HG03520 (cell line): ENCODE measurements at regions not wholly inside any gene's neighbourhood (a gene's known extent, or its start where the extent isn't known, plus 50 kb on each side); places are given as distances from the start of the nearest gene placed in this dataset.

Source experiments
- ATAC-seq: cut with Tn5 transposase; IDR thresholded peaks from one replicate; pipeline ENCODE4 v1.9.1; 2021; ENCODE audit warnings: mild to moderate bottlenecking, moderate library complexity; ENCODE audit not compliant: unreplicated experiment

DNA sequence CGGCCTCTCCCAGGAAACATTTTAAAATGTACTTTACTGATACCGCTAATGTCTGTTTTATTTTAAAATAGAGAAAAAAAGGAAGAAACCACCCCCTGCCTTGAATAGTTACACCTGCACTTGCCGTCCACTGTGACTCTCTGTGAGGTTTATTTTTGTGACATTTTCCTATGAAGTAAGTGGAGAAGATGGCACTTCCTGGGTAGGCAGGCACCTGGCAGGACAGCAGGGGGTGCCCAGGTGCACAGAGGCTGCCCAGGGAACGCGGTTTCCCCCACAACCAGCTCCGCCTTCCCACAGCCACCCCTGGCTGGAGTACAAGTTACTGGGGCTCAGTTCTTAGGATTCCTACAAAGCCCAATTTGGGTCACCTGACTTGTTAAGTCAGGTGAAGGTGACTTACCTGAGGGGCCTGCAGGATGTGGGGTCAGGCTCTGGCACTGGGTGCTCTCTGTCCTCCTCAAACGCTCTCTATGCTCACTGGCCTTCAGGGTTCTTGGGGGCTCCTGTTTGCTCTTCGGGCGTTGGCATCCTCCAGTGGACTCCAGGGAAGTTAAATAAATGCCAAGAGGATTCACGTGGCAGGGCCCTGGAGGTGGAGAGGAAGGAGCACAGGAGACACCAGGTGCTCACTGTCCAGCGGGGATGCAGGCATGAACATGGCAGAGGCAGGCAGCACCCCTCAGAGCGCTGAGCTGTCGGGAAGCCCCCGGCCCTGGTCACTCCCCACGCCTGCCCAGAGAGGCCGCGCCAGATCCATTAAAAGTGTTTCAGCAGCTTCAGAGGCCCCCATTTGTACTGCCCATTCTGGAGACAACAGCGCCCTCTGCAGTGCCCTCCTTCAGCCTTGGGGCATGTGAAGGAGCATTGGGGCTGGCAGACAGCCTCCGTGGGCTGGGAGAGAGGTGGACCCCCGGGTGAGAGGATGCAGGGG, 1021.2 kb downstream of the TBC1D22A start:
- no peak for ATAC-seq

DNA sequence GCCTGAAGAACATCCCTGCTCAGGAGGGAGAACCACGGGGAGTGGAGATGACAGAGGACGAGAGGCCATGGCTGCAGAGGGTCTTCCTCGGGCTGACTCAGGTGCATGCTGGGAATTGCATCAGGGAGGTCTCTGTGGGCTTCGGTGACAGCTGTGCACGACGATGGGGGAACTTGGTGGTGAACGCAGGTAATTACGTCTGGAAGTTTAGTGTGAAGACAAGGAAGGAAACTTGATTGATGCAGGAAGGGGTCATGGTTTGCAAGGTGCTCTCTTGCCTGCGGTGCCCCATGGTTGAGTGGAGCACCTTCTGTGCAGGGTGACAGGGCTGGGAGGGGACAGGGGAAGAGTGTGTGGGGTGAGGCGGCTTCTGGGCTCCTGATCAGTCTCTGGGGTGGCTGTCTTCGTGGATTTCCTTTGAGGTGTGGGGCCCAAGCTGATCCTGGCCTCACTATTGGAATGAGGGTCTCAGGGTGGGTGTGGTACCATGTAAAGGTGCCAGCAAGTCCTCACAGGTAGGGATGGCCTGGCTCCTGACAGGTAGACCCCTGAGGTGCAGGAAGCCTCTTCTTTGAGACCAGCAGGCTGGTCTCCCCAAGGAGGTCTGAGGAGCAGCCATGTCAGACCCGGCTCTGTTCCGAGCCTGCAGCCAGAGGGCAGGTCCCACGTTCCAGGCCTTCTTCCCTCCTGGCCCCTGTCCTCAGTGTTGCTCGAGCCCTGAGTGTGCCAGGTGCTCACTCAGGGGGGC, 1020.1 kb downstream of the TBC1D22A start:
- ATAC-seq, result no peak

DNA sequence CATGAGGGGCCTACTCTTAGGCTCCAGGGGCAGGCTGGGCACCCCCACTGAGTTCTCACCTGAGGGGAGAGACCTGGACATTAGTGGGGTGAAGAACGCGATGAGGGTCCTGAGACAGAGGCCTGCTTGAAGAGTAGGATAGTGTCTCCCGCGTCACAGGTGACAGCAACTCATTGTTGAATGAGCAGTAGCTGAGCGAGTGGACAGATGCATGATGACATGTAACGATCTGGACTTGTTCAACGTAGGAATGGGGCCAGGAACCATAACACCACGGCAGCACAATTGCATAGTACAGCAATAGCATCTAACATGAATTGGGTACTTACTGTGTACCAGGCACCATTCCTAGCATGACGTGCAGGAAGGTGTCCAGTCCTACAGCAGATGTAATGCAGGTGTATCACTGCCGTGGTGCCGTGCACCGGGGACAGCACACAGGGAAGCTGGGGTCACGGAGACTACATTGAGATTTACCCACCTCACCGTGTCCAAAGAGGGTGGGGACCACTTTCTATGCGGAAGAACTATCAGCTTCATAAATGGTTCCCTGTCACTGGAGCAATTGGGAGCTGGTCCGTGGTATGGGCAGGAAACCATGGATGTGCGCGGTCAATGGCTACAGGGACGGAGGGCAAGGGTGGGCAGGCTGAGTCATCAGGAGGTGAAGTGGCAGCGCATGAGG, 1019.1 kb downstream of the TBC1D22A start:
- no peak for ATAC-seq

GRCh38 chr22:47781024-47781423, 1018.6 kb downstream of the TBC1D22A start:
- ATAC-seq, result no peak

GRCh38 chr22:47780281-47780875, 1017.9 kb downstream of the TBC1D22A start:
- ATAC-seq, result no peak

GRCh38 chr22:47779474-47779873, 1017.0 kb downstream of the TBC1D22A start:
- ATAC-seq, result no peak

DNA sequence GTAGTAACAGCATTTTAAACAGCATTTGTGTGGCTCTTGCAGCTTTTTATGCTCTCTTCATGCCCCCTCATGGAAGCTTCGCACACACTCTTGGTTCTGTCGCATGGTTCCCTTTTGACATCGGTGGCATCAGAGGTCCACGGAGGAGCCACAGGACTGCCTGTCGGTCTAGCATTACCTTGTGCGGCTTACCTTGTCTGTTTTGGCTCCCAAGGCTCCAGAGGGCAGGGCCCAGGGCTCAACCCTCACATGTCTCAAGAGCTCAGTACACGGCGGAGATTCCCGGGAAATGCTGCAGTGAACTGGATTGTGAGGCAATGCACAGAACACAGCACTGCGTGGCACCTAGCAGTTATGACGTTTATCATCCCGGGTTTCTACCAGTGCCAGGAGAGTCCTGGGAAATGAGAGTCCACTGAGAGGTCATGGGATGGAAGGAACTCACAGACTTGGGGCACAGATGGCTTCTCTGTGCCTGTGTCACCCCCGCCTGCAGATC, 1015.8 kb downstream of the TBC1D22A start:
- no peak for ATAC-seq

DNA sequence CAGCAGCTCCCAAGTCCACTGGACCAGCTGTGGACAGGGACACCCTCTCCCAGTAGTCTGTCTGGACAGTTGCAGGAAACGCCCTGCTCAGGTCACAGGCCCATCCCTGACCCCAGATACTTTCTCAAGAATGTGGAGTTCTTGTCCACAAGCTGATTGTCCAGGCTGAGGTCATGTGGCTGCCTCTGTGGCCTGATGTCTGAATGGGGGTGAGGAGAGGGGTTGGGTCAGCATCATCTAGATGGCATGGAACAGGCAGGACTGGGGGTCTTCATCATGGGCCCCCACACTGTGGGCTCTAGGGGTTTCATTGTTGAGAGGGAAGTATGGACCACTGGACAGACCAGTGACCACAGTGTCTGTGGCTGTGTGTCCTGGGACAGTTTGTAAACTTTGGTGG, 1015.0 kb downstream of the TBC1D22A start:
- ATAC-seq, result no peak

DNA sequence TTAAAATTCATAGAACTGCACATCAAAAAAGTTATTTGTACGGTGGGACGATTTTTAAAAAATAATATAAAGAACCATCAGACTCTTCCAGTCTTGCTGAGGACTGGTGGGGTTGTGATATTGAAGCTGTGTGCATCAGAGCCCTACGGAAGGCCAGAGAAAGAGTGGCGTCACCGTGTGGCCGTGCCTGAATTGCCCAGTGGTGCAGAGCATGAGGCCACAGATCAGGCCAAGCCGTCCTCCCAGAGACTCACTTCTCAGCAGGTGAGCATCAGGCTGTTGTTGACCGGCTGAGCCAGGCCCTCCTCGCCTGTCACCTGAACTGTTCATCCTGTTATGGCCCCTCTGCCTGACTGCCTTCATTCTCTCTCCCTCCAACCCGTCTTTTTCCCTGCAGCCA, 1013.9 kb downstream of the TBC1D22A start:
- no peak for ATAC-seq

GRCh38 chr22:47775686-47776085, 1013.2 kb downstream of the TBC1D22A start:
- no peak for ATAC-seq

- ATAC-seq, result no peak
These were observed 1012.7 kb downstream of the TBC1D22A start for GRCh38 chr22:47775191-47775590.

- ATAC-seq, result no peak
These were observed 1011.2 kb downstream of the TBC1D22A start for GRCh38 chr22:47773635-47774034.

- ATAC-seq, result no peak
These were observed 1010.4 kb downstream of the TBC1D22A start for GRCh38 chr22:47772864-47773263.

GRCh38 chr22:47769652-47770051, 1007.2 kb downstream of the TBC1D22A start:
- no peak for ATAC-seq

- no peak for ATAC-seq
These were observed 1005.6 kb downstream of the TBC1D22A start for GRCh38 chr22:47768027-47768426.

GRCh38 chr22:47767403-47767802, 1005.0 kb downstream of the TBC1D22A start:
- ATAC-seq, result no peak

DNA sequence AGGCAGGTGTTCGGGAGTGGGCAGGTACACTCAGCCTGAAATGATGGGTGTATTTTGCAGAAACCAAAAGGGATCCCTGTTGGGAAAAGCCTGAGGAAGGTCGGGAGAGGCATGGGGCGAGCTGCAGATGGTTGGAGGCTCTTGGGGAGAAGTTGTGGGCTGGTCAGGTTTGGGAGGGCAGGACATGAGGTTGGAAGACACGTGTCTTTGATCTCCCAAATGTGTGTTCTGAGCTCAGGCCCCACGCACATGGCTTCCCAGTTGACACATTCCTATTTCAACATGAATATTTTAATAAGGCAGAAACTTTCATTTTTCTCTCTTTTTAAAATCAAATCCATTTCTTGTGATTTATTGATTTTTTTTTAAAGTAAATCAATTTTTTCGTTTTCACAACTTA, 1003.3 kb downstream of the TBC1D22A start:
- no peak for ATAC-seq

- ATAC-seq, result no peak
These were observed 999.7 kb downstream of the TBC1D22A start for GRCh38 chr22:47762141-47762540.

DNA sequence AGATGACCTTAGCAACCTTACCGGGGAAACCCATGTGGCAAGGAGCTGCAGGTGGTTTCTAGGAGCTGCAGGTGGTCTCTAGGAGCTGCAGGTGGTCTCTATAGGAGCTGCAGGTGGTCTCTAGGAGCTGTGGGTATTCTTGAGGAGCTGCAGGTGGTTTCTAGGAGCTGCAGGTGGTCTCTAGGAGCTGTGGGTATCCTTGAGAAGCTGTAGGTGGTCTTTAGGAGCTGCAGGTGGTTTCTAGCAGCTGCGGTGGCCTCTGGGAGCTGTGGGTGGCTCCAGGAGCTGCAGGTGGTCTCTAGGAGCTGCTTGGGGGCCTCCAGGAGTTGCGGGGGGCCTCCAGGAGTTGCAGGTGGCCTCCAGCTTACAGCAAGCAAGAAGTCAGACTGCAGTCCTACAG, 997.5 kb downstream of the TBC1D22A start:
- no peak for ATAC-seq

- ATAC-seq, result no peak
These were observed 995.3 kb downstream of the TBC1D22A start for GRCh38 chr22:47757741-47758140.

- ATAC-seq, result no peak
These were observed 987.6 kb downstream of the TBC1D22A start for GRCh38 chr22:47750086-47750485.
